Daoy (cell line): ENCODE measurements at regions not wholly inside any gene's neighbourhood (a gene's known extent, or its start where the extent isn't known, plus 50 kb on each side); places are given as distances from the start of the nearest gene placed in this dataset.
"Not testable (repeated sequence)": the region's sequence is repeated elsewhere in the genome, so short reads cannot be mapped to it uniquely, and the experiment has no call there.

Source experiments
- DNase-seq: peaks from one replicate; pipeline ENCODE4 v3.0.0-alpha.2; 2015; ENCODE audit warnings: low read depth

DNA sequence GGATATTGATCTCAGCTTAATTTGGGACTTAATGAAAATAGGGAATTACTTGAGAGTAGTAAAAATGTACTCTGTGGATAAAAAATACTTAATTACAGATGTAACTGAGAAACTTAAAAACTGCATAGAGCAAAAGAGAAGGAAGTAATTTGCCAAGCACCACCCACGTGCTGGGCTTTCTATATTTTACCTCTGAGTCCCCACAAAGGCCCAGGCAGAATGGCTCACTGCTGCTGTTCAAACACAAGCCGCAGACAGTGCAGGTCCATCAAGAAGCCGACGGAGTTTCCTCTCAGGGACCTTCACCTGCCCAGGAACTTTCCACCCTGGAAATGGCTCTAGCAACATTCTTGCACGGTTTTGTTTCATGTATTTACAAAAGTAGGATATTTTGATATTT, 77.2 kb upstream of the TRPM1 start:
- DNase-seq = no peak

DNA sequence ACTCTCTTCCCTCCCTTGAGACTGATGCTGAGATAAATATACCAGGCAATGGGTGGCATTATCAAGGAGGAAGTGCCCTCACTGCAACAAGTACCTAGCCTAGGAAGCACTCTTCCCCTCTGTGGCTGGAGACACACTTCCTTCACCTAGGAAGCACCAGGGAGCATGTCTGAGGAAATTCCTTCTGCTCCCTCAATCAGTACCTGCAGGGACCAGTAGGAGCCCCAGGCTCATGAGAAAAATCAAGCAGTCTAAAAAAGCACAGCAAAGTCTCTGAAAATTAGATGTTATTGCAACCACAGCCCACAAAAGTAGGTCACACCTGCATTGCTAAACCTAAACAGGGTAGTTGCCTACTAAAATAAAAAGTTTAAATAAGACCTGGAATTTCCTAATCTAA, 78.2 kb upstream of the TRPM1 start:
- DNase-seq = no peak

DNA sequence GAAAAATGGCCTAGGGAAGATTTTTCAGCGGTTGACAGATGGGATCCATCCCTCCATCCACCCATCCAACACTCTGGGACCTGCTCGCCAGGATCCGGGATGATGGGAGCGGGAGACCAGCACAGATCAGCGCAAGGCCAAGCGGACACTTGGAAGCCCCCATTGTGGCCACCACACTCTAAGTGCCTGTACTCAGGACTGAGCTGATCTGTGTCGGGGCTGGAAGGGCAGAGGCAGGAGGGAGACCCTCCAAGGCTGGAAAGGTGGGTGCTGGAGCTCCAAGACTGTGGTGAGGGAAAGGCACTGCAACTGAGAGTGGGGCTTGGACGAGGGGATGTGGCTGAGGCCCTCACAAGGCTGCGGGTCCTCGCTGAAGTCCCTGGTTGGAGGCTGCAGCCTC, 91.8 kb upstream of the TRPM1 start:
- no peak for DNase-seq

DNA sequence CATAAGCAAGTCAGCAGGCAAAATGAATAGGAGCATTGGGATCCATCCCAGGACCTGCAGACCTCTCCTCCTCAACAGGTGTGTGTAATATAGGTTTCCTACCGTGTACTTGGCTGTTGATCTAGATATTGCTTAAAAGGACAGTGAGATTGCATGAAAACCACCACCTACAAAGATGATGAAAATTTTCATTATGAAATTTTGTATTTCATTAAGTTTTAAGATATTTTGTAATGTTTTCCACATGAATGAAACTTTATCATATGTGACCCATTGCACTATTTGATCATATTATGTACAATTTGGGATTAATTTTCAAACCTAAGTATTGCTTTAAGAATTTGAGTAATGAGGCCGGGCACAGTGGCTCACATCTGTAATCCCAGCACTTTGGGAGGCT, 94.3 kb upstream of the TRPM1 start:
- no peak for DNase-seq

DNA sequence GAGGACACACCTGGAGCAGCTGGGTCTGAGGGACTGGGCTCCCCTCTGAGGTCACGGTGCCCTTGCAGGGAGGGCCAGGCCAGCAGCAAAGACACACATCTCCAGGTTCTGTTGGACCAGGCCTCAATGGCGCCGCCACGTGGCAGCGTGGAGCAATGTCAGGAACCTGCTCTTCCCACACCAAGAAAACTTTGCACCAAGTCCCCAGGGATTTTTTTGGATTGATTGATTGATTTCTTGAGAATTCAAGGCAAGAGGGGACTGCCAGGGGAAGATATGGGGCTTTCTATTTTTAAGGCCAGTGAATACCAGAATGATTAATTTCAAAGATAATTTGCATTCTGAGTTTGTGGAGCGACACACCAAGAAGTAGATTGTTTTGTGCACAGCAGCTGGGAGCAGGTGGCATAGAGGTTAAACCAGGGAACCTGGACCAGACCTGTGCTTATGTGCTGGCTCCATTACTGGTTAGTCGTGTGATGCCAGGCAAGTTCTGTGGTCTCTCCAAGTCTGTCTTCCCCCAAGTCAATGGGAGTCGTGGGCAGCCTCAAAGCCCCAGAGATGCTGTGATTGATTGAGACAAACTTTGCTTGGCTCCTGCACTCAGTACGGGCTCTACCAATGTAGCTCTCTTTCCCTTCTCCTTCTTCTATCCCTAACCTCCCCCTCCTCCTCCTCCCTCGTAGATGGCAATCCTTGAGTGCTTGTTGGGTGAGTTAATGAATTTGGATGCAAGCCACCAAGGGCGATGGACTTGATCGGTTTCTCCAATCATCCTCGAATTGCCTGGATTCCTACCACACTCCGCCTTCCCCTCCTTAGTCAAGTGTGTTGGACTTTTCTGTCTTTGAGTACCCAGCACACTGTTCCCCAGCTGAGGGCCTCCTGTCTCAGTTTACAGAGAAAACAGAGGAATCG, 96.2 kb upstream of the TRPM1 start:
- DNase-seq = peak; percentile 52

DNA sequence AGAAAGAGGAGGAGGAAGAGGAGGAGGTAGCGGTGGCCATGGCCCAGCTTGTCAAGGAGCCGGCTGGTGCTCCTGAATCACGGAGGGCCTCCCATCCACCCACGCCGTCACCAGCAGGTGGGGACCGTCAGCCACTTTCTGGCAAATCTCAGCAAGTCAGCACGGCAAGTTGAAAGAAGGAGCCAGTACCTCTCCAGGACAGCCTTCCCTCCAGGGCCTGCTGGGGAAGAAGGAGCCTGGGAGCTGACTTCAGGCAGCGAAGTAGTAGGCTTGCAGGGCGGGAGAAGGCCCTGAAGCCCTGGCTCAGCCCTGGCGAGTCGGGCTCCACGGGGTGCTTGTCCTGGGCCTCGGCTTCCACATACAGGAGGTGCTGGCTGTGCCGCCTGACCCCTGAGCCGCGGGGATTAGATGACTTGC, 99.2 kb upstream of the TRPM1 start:
- DNase-seq = peak; percentile 72

DNA sequence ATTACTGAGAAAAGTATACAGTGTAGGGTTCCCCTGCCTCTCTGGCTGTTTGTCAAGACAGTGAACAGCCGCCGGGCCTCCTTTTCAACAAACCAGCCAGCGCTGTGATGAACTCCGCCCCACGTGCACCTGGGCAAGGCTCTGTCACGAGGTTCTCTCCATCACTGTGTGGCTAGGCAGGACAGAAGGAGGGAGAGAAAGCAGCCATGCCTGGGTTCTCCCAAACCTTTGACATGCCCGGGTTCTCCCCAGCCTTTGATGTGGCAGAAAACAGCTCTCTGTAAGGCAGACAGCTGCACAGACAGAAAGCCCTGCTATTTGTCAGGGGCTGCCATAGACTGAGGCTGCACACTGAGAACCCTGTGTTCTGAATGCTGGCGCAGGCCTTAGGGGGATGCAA, 101.4 kb upstream of the TRPM1 start:
- DNase-seq = no peak

DNA sequence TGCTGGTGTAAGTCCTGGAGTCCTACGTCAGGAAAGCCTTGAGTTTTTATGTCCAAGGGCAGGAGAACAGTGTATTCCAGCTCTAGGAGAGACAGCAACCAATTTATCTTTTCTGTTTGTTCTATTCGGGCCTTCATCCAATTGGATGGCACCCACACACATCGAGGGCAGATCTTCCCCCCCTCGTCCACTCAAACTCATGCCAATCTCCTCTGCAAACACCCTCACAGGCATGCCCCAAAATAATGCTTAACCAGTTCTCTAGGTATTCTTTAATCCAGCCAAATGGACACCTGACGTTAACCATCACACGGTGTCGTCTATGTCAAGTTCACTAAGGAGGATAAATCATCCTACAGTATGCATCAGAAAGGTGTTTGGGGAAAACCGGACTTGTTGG, 102.5 kb upstream of the TRPM1 start:
- no peak for DNase-seq

DNA sequence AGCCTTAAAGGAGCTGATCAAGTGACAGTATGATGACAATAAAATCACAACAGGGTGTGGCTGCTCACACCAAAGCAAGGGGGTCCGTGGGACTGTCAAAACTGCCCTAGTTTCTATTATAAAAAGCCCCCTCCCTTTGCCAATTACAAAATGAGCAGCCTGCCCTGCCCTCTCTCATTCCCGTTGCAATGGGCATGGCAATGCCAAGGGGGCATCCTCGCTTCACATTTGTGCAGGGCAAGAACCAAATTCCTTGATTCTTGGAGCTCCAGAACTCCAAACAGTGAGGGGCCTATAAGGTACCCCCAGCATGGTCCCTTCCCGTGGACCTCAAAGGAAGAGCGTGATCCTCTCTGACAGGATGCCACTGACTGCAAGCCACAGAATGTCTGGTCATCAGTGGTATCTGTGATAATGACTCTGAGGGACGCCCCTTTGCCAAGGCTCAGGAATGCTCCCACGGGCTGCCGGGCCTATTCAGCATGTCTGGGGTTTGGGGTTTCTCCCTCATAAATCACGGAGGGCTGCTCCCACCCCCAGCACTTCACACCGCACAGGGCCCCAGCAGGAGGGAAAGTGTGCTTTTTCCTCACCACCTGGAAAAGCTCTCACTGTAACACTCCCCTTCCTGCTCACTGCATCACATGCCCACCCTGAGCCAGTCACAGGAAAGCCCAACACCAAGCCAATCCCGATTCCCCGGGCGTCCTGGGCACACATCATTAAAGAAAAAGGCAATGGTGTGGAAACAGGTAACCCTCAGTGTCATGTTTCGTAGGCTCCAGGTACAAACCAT, 105.1 kb upstream of the TRPM1 start:
- DNase-seq = no peak

DNA sequence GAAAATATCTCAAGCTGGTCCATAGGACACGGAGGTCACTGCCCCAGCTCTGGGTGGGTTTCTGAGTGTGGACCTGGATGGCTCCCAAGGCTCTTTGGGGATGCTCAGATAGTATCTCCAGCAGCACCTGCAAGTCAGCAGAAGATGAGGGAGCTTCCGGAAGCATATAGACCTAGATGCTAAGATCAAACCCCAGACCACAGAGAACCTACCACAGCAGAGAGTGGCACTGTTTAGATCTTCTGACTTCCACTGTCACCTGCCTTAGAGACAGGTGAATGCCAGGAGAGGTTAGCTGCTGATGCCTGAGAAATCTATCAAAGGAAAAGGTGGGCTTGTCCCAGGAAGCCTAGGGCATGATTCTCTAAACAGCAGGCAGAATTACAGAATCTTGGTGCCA, 105.7 kb upstream of the TRPM1 start:
- no peak for DNase-seq

DNA sequence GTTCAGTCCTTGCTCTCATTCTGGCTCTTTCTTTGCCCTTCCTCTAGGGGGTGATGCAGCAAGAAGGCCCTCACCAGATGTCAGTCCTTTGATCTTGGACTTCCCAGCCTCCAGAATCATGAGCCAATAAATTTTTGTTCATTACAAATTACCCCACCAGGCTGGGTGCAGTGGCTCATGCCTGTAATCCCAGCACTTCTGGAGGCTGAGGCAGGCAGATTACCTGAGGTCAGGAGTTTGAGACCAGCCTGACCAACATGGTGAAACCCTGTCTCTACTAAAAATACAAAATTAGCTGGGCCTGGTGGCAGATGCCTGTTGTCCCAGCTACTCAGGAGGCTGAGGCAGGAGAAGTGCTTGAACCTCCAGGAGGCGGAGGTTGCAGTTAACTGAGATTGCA, 106.3 kb upstream of the TRPM1 start:
- not testable (repeated sequence) for DNase-seq

DNA sequence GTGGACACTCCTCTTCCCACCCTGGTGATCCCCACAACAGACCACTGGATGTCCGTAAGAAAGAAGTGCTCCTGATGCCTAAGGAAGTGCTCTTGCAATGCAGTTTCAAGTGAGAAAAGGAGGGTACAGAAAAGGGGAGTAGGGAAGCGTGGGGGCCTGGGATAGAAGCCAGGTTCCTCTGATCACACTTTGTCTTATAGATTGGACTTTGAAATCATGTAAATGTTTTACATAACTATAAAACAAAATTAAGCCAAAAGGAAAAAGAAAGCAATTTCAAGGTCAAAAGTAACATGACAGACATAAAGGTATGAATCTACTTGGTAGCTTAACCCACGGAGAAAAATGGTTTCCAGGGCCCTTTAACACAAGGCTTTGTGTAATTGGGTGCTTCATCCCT, 107.3 kb upstream of the TRPM1 start:
- DNase-seq = no peak

DNA sequence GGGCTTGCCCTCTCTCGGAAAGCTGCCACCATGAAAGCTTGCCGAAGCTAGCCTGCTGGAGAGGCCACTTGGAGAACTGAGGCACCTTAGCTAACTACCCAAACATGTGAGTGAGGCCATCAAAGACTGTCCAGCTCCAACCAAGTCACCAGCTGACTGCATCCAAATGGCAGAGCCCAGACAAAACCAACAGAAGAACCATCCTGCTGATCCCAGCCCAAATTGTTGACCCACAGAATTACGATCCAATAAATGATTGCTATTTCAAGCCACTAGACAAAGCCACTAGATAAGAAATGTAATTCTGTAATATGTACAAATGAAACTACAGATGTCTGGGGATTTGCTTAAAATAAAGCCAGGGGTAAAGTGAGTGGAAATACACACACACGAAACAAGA, 109.8 kb upstream of the TRPM1 start:
- DNase-seq = no peak

DNA sequence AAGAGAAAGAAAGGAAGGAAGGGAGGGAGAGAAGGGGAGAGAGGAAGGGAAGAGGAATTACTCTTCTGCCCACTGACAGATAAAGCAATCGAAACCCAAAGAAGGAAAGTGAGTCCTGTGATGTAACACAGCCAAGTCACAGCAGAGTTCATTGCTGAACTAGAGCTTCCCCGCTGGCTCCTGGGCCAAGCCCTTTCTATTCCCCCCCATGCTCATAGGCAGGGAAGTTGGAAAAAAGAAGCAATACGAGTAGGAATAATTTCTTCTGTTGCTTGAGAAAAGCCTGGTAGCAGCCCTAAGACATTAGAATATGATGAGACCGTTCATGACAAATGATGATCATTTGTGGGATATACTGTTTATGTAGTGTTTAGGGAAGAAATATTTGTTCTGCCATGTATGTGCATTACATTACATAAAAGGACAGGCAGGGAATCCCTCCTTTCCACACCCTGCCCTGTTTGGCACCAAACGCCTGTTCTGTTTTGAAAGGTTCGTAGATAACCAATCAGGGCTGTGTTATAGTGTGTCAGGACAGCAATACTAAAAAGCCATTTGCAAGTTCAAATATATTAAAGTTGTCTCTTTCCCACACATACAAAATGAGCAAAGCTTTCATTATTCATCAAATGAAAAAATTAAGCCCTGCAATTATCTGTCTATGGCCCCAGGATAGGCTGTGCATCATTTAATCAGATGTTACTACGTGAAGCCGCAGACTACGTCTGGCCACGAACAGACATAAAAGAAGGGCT, 111.0 kb upstream of the TRPM1 start:
- no peak for DNase-seq

DNA sequence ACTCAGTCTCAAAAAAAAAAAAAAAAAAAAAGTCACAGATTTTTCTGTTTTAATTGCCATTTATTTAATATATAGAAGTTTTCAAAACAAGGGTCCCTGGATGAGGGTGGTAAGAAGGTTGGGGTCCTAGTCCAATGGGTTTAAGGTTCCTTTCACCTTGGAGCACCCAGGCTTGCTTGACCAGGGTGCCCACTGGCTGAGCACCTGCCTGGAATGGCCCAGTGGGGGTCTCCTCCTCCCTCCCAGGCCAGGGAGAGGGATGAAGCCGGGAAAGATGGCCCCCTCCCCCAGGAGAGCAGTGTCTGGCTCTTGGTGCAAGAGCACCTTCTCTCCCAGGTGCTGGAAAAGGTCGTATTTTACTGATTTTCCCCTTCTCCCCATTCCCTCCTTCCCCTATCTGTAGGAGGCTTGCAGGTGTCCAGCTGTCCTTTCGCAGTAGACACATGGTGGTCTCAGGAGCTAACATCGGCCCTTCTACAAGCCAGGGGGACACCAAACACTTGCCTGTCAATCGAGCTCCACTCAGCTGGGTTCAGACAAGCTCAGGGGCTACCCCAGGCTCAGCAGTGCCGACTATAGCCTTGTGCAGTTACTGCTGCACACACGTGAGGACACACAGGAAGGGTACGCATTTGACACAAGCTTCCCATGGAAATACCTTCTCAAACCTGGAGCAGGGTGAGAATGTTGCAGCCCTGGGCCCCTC, 112.3 kb upstream of the KLF13 start:
- no peak for DNase-seq

DNA sequence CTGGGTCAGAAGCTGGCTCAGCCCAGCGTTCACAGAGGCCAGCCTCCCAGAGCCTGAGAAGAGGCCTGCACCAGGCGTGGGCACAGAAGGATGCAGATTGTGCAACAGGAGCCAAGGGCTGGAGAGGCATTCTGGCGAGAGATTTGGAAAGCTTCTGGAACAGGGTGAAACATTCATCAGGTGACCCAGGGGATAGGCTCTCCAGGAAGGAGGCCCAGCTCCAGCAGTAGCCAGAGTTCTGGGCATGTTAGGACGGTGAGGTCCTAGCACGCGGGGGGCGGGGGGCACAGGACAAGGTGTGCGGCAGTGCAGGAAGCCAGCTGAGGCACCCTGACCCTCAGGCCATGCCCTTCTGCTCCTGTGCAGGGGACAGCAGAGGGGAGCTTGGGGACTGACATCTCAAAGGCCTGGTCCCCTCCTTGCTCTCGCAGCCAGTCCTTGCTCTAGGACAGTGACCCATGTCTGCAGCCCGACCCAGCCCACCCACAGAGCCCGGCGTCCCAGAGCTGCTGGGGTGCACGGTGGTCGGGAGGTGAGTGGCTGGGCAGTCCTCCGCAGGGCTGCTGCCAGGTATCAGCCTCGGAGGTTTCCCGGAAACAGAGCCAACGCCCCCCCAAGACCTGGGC, 111.7 kb upstream of the KLF13 start:
- DNase-seq = no peak

DNA sequence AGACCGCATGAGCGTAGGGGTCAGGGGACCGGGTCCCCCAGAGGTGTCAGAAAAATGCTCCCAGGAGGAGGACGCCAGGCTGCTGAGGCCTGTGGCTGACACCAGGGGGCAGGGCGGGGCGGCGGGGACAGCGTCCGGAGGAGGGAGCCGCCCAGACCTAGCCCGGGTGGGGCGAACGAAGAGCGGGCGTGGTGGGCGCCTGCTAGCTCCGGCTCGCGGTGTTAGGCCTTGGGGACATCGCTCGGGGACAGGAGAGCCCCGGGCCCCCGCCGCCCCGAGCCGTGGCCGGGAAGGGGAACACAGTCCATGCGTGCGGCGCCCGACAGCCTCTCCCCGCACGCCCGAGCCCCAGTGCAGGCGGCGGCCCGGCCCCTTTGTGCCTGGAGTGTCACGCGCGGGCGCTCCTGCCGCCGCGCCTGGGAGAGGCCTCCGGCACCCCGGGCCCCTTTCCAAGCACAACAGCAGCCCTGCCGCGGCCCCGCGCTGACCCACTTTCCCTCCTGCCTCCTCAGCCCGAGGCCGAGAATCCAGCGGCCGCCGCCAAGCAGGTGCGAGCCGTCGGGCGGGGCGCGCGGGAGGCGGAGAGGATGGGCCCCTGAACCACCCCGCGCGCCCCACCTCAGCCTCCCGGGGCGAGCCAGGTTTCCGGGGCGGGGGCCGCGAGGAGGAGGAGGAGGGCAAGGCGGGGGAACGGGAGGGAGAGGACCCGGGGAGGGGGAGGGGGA, 111.0 kb upstream of the KLF13 start:
- DNase-seq = peak; percentile 78

DNA sequence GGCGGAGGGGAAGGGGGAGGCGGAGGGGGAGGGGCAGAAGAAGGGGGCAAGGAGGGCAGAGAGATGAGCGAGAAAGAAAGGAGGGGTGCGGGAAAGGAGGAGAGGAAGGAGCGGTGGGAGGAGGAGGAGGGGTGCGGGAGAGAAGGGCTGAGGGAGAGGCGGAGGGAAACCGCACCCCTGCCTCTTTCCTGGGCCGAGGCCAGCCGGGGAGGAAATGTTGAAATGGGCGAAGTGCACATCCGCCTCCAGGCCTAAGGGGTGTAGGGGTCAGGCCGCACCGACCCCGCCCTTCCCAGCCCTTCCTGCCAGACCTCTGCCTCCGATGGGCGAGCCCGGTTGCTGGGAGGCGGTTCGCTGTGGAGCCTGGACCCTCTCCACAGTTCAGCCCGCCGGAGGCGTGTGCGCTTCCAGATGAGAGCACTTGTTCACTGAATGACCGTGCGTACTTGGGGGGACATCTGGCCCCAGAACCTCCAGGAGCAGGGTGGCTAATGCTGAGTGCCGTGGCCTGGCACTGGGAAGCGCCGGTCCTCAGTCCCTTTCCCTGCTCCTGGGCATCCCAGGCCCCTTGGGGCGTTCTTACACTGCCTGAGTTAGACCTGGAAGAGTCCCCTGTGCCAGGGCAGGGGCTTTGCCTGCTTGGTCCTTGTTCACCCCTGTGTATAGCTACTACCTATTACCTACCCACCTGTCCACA, 110.3 kb upstream of the KLF13 start:
- DNase-seq = peak; percentile 75

DNA sequence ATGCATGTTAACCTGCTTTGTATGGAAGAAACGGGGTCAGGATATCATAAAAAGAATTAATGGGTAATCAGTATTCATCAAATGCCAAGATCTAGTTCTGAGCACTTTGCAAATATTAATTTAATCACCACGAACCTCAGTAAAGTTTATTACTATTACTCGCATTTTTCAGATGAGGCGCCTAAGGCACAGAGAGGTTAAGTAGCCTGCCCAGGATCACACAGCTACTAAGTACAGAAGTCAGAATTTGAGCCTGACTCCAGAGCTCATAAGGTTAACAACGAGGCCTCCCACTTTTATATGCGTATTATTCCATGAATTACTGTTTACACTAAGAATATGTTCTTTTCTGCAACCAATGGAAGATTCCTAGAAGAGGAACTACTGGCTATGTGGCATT, 109.6 kb upstream of the KLF13 start:
- no peak for DNase-seq
